RPMI8226 (cell line): ENCODE measurements at regions not wholly inside any gene's neighbourhood (a gene's known extent, or its start where the extent isn't known, plus 50 kb on each side); places are given as distances from the start of the nearest gene placed in this dataset.
"Not testable (repeated sequence)": the region's sequence is repeated elsewhere in the genome, so short reads cannot be mapped to it uniquely, and the experiment has no call there.

ENCODE experiments used
- DNase-seq: peaks from one replicate; pipeline ENCODE4 v3.0.0-alpha.2; 2015

GRCh38 chr13:37510441-37510840, 88.1 kb downstream of the POSTN start:
- DNase-seq = no peak

DNA sequence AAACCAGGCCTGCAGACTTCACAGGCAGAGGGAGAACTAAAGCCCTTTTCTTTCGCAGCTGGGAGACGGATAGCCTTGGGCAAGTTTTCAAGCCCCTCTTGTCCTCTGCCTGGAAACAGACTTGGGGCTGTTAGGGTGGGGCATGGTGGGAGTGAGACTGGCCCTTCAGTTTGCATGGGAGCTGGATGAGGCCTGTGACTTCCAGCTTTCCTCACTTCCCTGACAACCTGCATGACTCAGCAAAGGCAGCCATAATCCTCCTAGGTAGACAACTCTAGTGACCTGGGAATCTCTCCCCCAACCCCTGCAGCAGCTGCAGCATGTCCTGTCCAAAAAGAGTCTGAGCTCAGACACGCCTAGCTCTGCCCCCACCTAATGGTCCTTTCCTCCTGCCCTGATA, 93.0 kb downstream of the POSTN start:
- no peak for DNase-seq

GRCh38 chr13:37504251-37504650, 94.3 kb downstream of the POSTN start:
- no peak for DNase-seq

DNA sequence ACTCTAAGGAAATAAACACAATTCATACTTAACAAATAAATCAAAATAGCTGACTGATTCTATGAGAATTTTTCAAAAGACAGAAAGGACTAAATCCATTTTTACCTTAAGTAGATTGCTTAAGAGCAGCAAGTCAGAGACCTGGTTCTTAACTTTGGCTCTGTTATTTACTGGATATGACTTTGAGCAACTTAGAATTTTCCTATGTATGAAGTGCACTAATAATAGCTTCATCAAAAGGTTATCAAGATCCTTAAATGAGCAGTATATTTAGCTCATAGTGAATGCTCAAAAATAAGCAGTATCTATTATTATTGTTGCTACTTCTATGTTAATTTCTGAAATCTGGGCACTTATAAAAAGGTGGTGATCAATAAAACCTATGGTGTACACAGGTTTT, 95.3 kb downstream of the POSTN start:
- DNase-seq = no peak

DNA sequence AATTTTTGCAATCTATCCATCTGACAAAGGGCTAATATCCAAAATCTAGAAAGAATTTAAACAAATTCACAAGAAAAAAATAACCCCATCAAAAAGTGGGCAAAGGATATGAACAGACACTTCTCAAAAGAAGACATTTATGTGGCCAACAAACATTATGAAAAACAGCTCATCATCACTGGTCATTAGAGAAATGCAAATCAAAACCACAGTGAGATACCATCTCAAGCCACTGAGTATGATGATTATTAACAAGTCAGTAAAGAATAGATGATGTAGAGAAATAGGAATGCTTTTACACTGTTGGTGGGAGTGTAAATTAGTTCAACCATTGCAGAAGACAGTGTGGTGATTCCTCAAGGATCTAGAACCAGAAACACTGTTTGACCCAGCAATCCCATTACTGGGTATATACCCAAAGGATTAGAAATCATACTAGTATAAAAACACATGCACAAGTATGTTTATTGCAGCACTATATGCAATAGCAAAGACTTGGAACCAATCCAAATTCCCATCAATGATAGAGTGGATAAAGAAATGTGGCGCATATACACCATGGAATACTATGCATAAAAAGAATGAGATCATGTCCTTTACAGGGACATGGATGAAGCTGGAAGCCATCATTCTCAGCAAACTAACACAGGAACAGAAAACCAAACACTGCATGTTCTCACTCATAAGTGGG, 96.1 kb downstream of the POSTN start:
- DNase-seq = not testable (repeated sequence)

DNA sequence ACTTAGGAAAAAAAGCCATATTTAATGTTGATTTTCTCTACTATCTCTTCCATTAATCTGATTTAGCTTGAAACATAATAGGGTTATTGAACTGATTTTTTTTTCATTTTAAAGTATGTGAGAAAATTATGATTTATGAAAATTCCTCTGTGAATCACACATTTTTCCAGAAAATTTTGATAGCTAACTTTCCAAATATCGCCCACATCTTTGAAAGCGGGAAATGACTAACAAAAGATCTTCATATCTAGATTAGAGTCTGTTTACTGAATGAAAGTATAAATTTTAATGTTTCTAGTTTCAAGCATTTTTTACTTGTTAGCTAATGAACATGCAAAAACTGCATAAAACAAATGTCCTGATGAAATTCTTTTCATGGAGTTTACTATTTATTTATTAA, 97.4 kb downstream of the POSTN start:
- DNase-seq = no peak

DNA sequence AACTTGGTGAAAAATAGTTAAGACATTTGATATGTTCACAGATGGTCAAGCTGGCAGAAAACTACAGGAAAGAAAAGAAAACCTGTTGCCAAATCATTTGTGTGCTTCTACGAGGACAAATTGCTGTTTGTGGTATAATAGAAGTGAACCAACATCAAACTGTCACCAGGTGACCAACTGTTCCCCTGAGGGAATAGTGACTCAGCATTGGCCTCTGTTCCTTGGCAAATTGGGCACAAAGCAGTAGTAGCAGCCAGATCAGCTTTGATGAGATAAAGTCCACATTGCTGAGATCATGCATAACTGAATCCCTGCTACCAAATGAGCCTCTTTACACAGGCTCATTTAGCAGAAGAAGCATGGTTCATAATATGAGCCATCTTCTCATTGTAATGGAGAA, 103.5 kb downstream of the POSTN start:
- no peak for DNase-seq

DNA sequence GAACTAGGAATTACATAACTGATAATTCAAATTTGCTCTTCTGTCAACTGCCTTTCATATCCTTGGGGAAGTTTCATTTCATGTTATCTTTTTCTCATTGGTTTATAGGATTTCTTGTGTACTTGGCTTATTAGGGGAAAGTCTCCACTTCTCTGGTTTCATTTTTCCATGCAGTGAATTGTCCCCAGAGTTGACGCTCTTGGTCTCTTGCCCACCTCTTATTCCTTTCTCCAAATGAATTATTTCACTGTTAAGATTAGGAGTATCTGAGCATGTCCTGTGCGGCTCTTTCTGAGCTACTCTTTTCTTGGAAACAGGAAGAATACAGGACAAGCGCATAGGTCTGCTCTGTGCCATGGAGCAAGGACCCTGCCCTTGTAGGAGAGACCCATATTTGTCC, 104.8 kb downstream of the POSTN start:
- no peak for DNase-seq

DNA sequence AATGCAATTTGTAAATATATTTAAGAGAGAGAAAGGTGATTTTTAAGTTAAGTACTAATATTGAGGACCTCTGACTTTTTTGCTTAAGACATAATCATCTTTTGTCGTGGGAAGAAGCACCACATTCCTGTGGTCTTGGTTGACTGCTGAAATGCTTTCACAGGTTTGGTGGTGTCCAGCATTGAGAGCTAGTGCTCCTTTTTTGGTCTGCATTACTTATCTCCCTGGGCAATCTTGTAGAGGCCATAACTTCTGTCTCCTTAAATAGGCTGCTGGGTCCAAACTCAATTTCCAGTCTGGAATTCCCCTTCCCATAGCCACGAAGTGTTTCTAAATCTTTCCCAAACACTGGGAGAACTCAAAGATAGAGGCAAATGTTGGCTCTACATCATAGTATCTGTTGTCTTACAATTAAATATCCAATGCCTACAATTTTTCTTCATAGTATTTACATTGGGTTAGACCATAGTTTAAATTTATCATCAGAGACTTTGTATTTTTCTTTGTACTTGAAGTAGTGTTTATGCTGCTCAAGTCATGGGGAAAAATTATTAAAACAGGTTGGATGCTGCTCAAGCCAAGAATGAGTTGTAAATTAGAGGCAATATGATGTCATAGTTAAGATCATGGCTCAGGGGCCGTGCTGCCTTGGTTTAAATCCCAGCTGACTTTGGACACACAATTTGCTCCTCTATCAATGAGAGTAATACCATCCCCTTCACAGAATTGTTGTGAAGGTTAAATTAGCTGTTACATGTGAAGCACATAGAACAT, 105.6 kb downstream of the POSTN start:
- no peak for DNase-seq

DNA sequence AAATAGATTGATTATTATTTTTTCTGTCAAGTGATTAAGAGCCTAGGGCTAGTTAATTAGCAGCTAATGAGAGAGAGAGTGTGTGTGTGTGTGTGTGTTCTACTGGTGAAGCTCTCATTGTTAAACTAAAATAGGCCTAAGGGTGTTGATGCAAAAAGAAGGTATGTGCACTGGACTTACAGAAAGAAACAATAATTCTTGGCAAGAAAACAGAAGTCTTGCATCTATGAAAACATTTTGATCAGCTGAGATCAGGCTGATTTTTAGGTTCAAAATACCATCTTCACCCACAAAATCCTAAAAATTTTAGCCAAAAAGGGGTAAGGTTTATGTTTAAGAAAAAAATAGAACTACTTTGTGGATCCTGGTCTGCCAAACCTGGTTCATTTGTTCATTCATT, 106.5 kb downstream of the POSTN start:
- DNase-seq = no peak

- no peak for DNase-seq
These were observed 106.9 kb downstream of the POSTN start for GRCh38 chr13:37491661-37492060.

GRCh38 chr13:37490176-37490779, 108.3 kb downstream of the POSTN start:
- no peak for DNase-seq

DNA sequence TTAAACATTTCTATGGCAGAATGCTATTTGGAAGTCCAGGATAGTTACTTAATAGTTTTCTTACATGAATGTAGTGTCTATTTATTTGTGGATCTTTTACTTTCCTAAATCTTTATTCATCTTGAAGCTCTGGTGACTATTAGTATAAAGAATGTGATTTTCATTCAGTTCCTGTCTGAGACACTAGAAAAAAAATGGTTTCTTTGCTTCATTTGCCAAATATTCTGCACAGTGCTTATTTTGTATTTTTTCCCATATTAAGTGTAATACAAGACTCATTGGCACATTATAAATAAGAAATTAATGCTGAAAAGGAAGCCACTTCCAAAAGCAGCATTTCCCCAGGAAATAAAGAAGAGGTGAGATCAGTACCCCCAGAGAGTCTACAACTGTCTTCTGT, 109.8 kb downstream of the POSTN start:
- DNase-seq = no peak

GRCh38 chr13:37486171-37486681, 112.3 kb downstream of the POSTN start:
- no peak for DNase-seq

DNA sequence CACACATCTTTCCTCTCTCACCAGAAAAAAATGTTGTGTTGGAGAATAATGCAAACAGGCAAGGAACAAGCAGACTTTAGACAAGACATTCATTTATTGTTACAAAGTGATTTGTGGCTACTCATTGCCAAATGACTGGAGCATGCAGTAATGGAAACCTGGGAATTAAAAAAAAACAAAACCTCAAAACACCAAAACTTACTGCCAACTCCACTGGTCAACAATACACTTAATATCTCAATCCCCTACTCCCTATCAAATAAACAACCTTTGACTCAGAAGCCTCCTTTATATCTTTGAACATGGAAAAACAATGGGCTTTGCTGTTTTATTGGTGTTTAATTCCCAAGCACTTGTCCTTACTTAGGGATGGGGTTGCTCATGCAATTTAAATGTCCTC, 112.8 kb downstream of the POSTN start:
- DNase-seq = no peak

DNA sequence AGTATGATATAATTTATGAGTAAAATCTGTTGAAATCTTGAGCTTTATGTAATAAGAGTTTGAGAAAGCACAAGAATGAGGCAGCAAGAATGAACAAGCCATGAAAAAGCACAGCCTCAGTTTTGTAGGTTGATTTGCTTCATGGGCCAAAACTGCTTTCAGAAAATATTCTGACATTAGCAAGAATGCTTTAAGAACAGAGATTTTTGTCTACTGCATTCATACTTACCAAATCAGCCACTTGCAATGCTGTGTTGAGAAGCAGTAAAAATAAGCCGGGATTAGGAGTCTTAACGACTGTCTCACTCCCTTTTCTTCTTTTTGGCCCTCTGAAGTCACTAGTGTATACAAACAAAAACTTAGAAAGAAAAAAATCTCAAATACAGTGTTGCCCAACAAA, 114.5 kb downstream of the POSTN start:
- no peak for DNase-seq

DNA sequence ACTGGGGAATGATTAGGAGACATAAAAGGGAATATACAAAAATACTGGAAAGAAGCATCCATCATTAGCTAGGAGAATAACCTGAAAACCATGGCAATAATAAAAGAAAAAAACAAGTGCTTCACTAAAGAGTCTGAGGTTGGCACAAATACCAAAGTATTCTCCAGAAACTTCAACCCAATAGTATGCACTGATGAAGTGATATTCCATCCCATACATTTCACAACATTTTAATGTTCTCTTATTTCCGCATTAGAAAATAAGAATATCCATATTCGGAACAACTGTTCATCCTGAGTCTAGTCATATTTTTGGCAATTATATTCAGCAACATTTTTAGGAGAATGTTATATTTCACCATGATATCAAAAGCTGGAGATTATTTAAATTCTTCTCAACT, 116.2 kb downstream of the POSTN start:
- DNase-seq = no peak

DNA sequence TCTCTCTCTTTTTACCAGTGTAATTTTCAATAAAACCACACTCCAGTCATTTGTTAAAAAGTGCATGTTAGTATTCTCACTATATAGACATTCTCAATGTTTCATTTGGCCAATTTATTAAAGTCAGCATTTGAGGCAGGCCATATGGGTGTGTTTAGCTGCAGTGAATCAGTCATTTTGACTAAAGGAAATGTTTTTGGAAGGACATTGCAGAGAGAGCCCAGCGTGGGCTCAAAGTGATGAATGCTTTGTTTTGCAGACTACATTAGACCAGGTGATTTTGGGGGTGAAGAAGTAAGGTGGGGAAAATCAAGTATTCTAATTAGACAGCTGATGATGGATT, 116.7 kb downstream of the POSTN start:
- DNase-seq = no peak

- DNase-seq = no peak
These were observed 117.3 kb downstream of the POSTN start for GRCh38 chr13:37481011-37481884.

GRCh38 chr13:37479916-37480315, 118.7 kb downstream of the POSTN start:
- DNase-seq = no peak

GRCh38 chr13:37476874-37477273, 121.7 kb downstream of the POSTN start:
- DNase-seq = no peak

DNA sequence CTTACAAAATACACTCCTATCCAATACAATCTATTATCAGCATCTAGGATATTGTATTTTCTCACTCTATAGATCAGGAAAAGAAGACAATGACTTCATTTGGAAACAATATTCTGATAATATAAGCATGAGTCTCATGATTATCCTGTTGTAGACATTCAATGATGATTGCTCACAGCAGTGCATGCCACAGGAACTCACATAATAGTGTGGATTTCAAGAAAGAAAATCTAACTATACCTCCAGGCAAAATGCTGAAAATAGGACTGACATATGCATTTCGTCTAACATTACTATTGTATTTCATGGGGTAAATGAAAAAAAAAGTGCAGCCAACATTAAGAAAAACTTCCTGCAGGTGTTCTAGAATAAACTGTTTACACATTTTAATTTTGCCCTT, 122.6 kb downstream of the POSTN start:
- no peak for DNase-seq

GRCh38 chr13:37475151-37475550, 123.4 kb downstream of the POSTN start:
- no peak for DNase-seq
